Pancreas (tissue), 10 donors: ENCODE measurements at regions not wholly inside any gene's neighbourhood (a gene's known extent, or its start where the extent isn't known, plus 50 kb on each side); places are given as distances from the start of the nearest gene placed in this dataset.

ENCODE experiments used
- ATAC-seq, 4 donors: fragments of 200-7000 bp; cut with Tn5 transposase; one replicate each; pipeline versions ENCODE4 v1.8.0 to v1.9.1; 2020; ENCODE audit warnings: mild to moderate bottlenecking in 4 of 4, moderate library complexity in 4 of 4
- DNase-seq, 6 donors: peaks; one replicate each; pipeline ENCODE4 v3.0.0-alpha.2; 2020
- FAIRE-seq: peaks from 2 replicates; lab custom pipeline; 2012; peaks lifted over from hg19 to GRCh38; lab: Jason Lieb, UNC
- H3K27ac ChIP-seq, 4 donors: fragments of 200-600 bp; sonication (generic); 1 replicate in 3 of 4; 2 replicates in 1 of 4; pipeline versions ENCODE4 v1.5.0 to v1.8.0; 2020
- H3K27me3 ChIP-seq, 4 donors: fragments of 200-600 bp; one replicate each; pipeline ENCODE4 v1.8.0; 2021
- H3K36me3 ChIP-seq, 3 donors: fragments of 200-600 bp; sonication (generic) in 1 of 3; one replicate each; pipeline versions ENCODE4 v1.5.0 to v1.8.0; 2020 to 2021
- H3K4me1 ChIP-seq, 3 donors: fragments of 200-600 bp; one replicate each; pipeline ENCODE4 v1.8.0; 2021
- H3K4me3 ChIP-seq, 4 donors: fragments of 200-600 bp; sonication (generic) in 2 of 4; one replicate each; pipeline versions ENCODE4 v1.5.0 to v1.8.0; 2020 to 2021
- H3K9me3 ChIP-seq, 4 donors: fragments of 200-600 bp; one replicate each; pipeline ENCODE4 v1.8.0; 2021
- WGBS, 2 donors: extraction: QIAGEN DNeasy Blood & Tissue Kit; methylation state at CpG; one replicate each; pipeline ENCODE4 v1.1.7; 2013; 5-methylcytosine and 5-hydroxymethylcytosine counted together
- intact Hi-C, 3 donors: fragments of 100-400 bp; cut with DNase I; formaldehyde crosslinking; loops; one replicate each; pipeline versions ENCODE4 v1.11.1 to v1.14.2; 2022
- TF ChIP-seq, protein P1 (sequence below), 4 donors: fragments of 200-600 bp; sonication (generic) in 3 of 4; IDR thresholded peaks; one replicate each; pipeline versions ENCODE4 v1.5.0 to v1.8.0; 2021; ENCODE audit warnings: antibody characterized with exemption in 4 of 4
- donor health status: healthy with polysubstance abuse.
- donor health status: DM: no; HTN: no; CAD: no; lungs with moderate emphysema.
- donor health status: DM: no; HTN: no; CAD: no.
- donor health status: control.
- donor health status: control.
- donor health status: Bipolar disorder and iron deficiency.
- donor health status: DM: yes; HTN: yes; CAD: no.
- donor health status: DM: no; HTN: no; CAD: no.
- donor health status: DM: no; HTN: no; CAD: no.
- donor health status: DM: yes; HTN: yes; CAD: no.

DNA sequence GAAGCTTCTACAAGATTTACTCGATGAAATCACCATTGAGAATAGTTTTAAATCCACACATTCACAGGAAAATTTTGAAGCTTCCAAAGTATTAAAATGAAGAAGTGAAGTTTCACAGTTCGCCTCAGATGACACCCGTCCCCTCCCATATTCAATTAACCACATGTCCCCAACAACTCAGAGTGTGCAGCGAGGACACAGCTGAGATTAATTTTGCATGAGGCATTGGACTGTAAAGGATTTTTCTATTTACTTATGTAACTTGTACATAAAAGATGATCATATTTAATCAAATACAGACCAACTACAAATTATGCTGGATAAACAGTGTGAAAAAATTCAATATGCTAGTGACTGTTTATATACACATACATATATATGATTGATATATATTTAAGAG, 84.7 kb upstream of the OLFM1 start:
- intact Hi-C loops = no loop called here
- Histone ChIP-seq H3K4me1 (no peaks in the 10 kb centered on the region), H3K4me3 (no peak overlapping the region), H3K9me3 (no peaks in the 10 kb centered on the region), H3K27me3 (no peaks in the 10 kb centered on the region), H3K27ac (no peak overlapping the region), H3K36me3 (no peaks in the 10 kb centered on the region)
- TF ChIP-seq, protein P1, sequence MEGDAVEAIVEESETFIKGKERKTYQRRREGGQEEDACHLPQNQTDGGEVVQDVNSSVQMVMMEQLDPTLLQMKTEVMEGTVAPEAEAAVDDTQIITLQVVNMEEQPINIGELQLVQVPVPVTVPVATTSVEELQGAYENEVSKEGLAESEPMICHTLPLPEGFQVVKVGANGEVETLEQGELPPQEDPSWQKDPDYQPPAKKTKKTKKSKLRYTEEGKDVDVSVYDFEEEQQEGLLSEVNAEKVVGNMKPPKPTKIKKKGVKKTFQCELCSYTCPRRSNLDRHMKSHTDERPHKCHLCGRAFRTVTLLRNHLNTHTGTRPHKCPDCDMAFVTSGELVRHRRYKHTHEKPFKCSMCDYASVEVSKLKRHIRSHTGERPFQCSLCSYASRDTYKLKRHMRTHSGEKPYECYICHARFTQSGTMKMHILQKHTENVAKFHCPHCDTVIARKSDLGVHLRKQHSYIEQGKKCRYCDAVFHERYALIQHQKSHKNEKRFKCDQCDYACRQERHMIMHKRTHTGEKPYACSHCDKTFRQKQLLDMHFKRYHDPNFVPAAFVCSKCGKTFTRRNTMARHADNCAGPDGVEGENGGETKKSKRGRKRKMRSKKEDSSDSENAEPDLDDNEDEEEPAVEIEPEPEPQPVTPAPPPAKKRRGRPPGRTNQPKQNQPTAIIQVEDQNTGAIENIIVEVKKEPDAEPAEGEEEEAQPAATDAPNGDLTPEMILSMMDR (IDR thresholded peaks at IDR 0.05) = no peak
- DNase-seq = no peak
- WGBS, 2 donors = 55 to 73% methylated on average over 4 of the region's 4 CpGs
- FAIRE-seq = no peak
- no peak for ATAC-seq

DNA sequence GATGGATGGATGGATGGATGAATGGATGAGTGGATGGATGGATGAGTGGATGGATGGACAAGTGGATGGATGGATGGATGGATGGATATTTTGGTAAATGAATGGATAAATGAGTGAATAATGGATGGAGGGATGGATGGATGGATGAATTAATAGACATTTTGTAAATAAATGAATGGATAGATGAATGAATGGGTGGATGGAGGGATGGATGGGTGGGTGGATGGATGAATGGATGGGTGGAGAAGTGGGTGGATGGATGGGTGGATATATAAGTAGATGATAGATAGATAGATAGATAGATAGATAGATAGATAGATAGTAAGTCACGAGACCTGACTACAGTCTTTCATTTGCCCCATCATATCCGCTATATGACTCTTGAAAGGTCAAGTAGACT, 82.7 kb upstream of the OLFM1 start:
- intact Hi-C loops = no loop called here
- Histone ChIP-seq H3K27me3 (no peaks in the 10 kb centered on the region), H3K4me3 (no peak overlapping the region), H3K36me3 (no peaks in the 10 kb centered on the region), H3K27ac (no peak overlapping the region), H3K4me1 (no peaks in the 10 kb centered on the region), H3K9me3 (no peaks in the 10 kb centered on the region)
- 68 to 76% methylated on average over 2 of the region's 2 CpGs for WGBS, 2 donors
- TF ChIP-seq, protein P1 (IDR thresholded peaks at IDR 0.05) = no peak
- ATAC-seq (no peak), DNase-seq (no peak), FAIRE-seq (no peak)

DNA sequence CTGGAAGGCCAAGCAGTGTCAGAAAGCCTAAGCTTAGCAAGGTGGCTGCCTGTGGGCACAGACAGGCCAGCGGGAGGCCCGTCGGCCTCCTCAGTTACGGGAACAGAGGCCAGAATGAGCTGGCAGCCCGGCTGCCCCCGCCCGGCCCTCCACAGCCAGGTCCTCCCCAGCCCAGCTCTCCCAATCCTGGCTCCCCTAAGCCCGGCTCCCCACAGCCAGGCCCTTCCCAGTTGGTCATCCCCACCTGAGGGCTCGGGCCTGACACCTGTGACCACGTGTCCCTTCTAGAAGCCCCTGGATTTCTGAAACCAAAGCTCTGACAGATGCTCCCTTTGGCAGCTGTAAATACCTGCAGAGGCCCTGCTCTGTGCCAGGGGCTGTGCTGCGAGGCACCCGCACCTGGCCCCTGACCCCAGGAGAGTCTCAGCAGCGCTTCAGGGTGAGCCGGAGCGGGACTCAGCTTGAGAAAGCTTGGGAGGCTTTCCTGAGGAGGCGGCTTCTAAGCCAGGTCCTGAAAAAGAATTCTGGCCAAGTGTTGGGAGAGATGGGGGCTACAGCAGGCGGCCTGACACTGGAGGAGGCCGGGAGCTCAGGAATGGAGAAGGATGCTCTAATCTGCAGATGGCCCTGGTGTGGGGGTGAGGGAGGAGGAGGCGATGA, 80.4 kb upstream of the OLFM1 start:
- intact Hi-C loops = no loop called here
- TF ChIP-seq, protein P1 (IDR thresholded peaks at IDR 0.05) = no peak
- Histone ChIP-seq H3K9me3 (no peaks in the 10 kb centered on the region), H3K4me1 (no peaks in the 10 kb centered on the region), H3K27ac (no peak overlapping the region), H3K4me3 (no peak overlapping the region), H3K36me3 (no peaks in the 10 kb centered on the region), H3K27me3 (no peaks in the 10 kb centered on the region)
- FAIRE-seq (no peak), ATAC-seq (no peak), DNase-seq (peak in 1 of 6 donors; percentile 44)
- WGBS, 2 donors = 78 to 86% methylated on average over 19 of the region's 19 CpGs

DNA sequence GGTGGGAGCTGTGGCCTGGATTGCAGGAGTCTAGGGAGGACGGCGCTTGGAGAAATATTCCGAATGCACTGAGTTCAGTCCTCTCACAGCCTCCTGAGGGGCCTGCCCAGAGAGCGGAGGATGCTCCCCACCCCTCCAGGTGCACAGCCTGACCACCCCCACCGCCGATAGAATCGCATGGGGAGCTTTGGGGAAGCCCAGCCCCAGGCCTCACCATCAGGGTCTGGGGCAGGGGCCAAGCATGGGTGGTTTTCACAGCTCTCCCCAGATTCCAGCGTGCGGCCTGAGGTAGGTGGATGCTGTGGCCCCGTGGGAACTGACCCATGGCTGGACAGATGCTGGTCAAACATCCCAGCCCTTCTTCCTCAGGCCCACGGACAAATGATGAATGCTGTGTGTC, 79.9 kb upstream of the OLFM1 start:
- no peaks in the 10 kb centered on the region for H3K36me3 ChIP-seq
- H3K4me1 ChIP-seq = no peaks in the 10 kb centered on the region
- FAIRE-seq (no peak), ATAC-seq (no peak), DNase-seq (peak in 1 of 6 donors; percentile 24)
- intact Hi-C loops = no loop called here
- 71 to 73% methylated on average over 11 of the region's 11 CpGs for WGBS, 2 donors
- H3K27me3 ChIP-seq = no peaks in the 10 kb centered on the region
- TF ChIP-seq, protein P1 (IDR thresholded peaks at IDR 0.05) = no peak
- no peak overlapping the region for H3K4me3 ChIP-seq
- no peak overlapping the region for H3K27ac ChIP-seq
- no peaks in the 10 kb centered on the region for H3K9me3 ChIP-seq

DNA sequence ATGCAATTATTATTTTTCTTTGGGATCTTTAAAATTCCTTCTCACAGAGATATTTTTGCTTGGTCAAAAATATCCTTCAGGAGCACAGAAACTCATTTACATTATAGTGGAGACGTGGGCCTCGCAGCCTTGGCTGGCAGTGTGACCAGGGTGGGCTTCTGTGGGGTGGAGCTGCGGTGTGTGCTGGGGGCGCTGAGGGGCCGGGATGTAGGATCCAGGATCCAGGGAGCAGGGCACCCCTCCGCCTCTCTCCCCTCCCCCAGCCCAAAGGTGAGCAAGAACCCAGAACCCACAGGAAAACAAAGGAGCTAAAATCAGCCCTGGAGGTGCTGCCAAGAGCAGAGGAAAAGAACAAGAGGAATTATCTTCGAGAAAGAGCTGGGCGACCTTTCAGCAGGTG, 79.1 kb upstream of the OLFM1 start:
- intact Hi-C loops = no loop called here
- Histone ChIP-seq H3K27ac (no peak overlapping the region), H3K4me3 (no peak overlapping the region), H3K36me3 (no peaks in the 10 kb centered on the region), H3K9me3 (no peaks in the 10 kb centered on the region), H3K4me1 (no peaks in the 10 kb centered on the region), H3K27me3 (no peaks in the 10 kb centered on the region)
- ATAC-seq (no peak), FAIRE-seq (no peak), DNase-seq (peak in 1 of 6 donors; percentile 25)
- WGBS, 2 donors = 76 to 85% methylated on average over 8 of the region's 8 CpGs
- TF ChIP-seq, protein P1 (IDR thresholded peaks at IDR 0.05) = no peak
